ENCODE measurements at regions not wholly inside any gene's neighbourhood (a gene's known extent, or its start where the extent isn't known, plus 50 kb on each side); places are given as distances from the start of the nearest gene placed in this dataset.

- intact Hi-C loops (cut with micrococcal nuclease), result no loop called here
Measured at GRCh38 chr18:29605365-29605764, 1428.4 kb upstream of the CDH2 start.

GRCh38 chr18:29596959-29597358 is 1420.0 kb upstream of the CDH2 start:
- intact Hi-C loops (cut with micrococcal nuclease), result no loop called here

- intact Hi-C loops (cut with micrococcal nuclease), result no loop called here
Measured at GRCh38 chr18:29594493-29594892, 1417.6 kb upstream of the CDH2 start.

- intact Hi-C loops (cut with micrococcal nuclease), result no loop called here
Measured at GRCh38 chr18:29588446-29589100, 1411.6 kb upstream of the CDH2 start.

GRCh38 chr18:29586210-29586609 is 1409.3 kb upstream of the CDH2 start:
- intact Hi-C loops (cut with micrococcal nuclease), result no loop called here

- intact Hi-C loops (cut with micrococcal nuclease), result no loop called here
Measured at GRCh38 chr18:29560270-29560669, 1383.3 kb upstream of the CDH2 start.

- intact Hi-C loops (cut with micrococcal nuclease), result no loop called here
Measured at GRCh38 chr18:29556070-29556469, 1379.1 kb upstream of the CDH2 start.

- intact Hi-C loops (cut with micrococcal nuclease), result no loop called here
Measured at GRCh38 chr18:29549759-29550158, 1372.8 kb upstream of the CDH2 start.

GRCh38 chr18:29547626-29548025 is 1370.7 kb upstream of the CDH2 start:
- intact Hi-C loops (cut with micrococcal nuclease), result no loop called here

- intact Hi-C loops (cut with micrococcal nuclease), result no loop called here
Measured at GRCh38 chr18:29540548-29540947, 1363.6 kb upstream of the CDH2 start.

GRCh38 chr18:29531746-29532145 is 1354.8 kb upstream of the CDH2 start:
- intact Hi-C loops (cut with micrococcal nuclease), result no loop called here

- intact Hi-C loops (cut with micrococcal nuclease), result no loop called here
Measured at GRCh38 chr18:29523371-29523770, 1346.4 kb upstream of the CDH2 start.

GRCh38 chr18:29512761-29513160 is 1335.8 kb upstream of the CDH2 start:
- intact Hi-C loops (cut with micrococcal nuclease), result no loop called here

- intact Hi-C loops (cut with micrococcal nuclease), result no loop called here
Measured at GRCh38 chr18:29512203-29512602, 1335.3 kb upstream of the CDH2 start.

- intact Hi-C loops (cut with micrococcal nuclease), result no loop called here
Measured at GRCh38 chr18:29501952-29502351, 1325.0 kb upstream of the CDH2 start.

- intact Hi-C loops (cut with micrococcal nuclease), result no loop called here
Measured at GRCh38 chr18:29496152-29496680, 1319.3 kb upstream of the CDH2 start.

GRCh38 chr18:29494371-29494770 is 1317.4 kb upstream of the CDH2 start:
- intact Hi-C loops (cut with micrococcal nuclease), result no loop called here

- intact Hi-C loops (cut with micrococcal nuclease), result no loop called here
Measured at GRCh38 chr18:29491907-29492306, 1315.0 kb upstream of the CDH2 start.

- intact Hi-C loops (cut with micrococcal nuclease), result no loop called here
Measured at GRCh38 chr18:29488617-29489016, 1311.7 kb upstream of the CDH2 start.

GRCh38 chr18:29465526-29465925 is 1288.6 kb upstream of the CDH2 start:
- intact Hi-C loops (cut with micrococcal nuclease), result no loop called here

GRCh38 chr18:29459972-29460371 is 1283.0 kb upstream of the CDH2 start:
- intact Hi-C loops (cut with micrococcal nuclease), result no loop called here

- intact Hi-C loops (cut with micrococcal nuclease), result no loop called here
Measured at GRCh38 chr18:29457316-29457889, 1280.5 kb upstream of the CDH2 start.

- intact Hi-C loops (cut with micrococcal nuclease), result no loop called here
Measured at GRCh38 chr18:29449424-29449823, 1272.5 kb upstream of the CDH2 start.

All from T-helper 2 cell treated with Interferon-gamma antibody and Interleukin-4, amounts not matched to agents 100 ng/mL and 5 ng/mL, for 36 hours (primary cell).